ENCODE measurements at regions not wholly inside any gene's neighbourhood (a gene's known extent, or its start where the extent isn't known, plus 50 kb on each side); places are given as distances from the start of the nearest gene placed in this dataset.

- TF ChIP-seq, protein P1, sequence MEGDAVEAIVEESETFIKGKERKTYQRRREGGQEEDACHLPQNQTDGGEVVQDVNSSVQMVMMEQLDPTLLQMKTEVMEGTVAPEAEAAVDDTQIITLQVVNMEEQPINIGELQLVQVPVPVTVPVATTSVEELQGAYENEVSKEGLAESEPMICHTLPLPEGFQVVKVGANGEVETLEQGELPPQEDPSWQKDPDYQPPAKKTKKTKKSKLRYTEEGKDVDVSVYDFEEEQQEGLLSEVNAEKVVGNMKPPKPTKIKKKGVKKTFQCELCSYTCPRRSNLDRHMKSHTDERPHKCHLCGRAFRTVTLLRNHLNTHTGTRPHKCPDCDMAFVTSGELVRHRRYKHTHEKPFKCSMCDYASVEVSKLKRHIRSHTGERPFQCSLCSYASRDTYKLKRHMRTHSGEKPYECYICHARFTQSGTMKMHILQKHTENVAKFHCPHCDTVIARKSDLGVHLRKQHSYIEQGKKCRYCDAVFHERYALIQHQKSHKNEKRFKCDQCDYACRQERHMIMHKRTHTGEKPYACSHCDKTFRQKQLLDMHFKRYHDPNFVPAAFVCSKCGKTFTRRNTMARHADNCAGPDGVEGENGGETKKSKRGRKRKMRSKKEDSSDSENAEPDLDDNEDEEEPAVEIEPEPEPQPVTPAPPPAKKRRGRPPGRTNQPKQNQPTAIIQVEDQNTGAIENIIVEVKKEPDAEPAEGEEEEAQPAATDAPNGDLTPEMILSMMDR (conservative IDR thresholded peaks at IDR 0.05; ENCODE audit: low read depth, low read length): no peak
- no peak for TF ChIP-seq EZH2 (IDR thresholded peaks at IDR 0.05; ENCODE audit: borderline replicate concordance, low read depth, low read length, poor library complexity, severe bottlenecking)
Observed at GRCh38 chr6:169869301-169869700, 117.9 kb downstream of the ERMARD start.
